BE2C (cell line): ENCODE measurements at regions not wholly inside any gene's neighbourhood (a gene's known extent, or its start where the extent isn't known, plus 50 kb on each side); places are given as distances from the start of the nearest gene placed in this dataset.
"Not testable (repeated sequence)": the region's sequence is repeated elsewhere in the genome, so short reads cannot be mapped to it uniquely, and the experiment has no call there.

Source experiments
- DNase-seq: peaks from one replicate; pipeline ENCODE4 v3.0.0-alpha.2; 2020
- H3K27me3 ChIP-seq: fragments of 250-450 bp; sonication (Bioruptor Pico); 2 replicates; pipeline ENCODE4 v1.5.1; 2020; ENCODE audit warnings: mild to moderate bottlenecking
- H3K36me3 ChIP-seq: fragments of 250-450 bp; sonication (Bioruptor Pico); 2 replicates; pipeline ENCODE4 v1.5.1; 2020; ENCODE audit warnings: mild to moderate bottlenecking
- H3K4me1 ChIP-seq: fragments of 250-450 bp; sonication (Bioruptor Pico); 2 replicates; pipeline ENCODE4 v1.5.1; 2020
- H3K4me3 ChIP-seq: 2 replicates; pipeline ENCODE4 v1.5.1; 2011; ENCODE audit warnings: low read depth, low read length
- H3K9me3 ChIP-seq: fragments of 250-450 bp; sonication (Bioruptor Pico); 2 replicates; pipeline ENCODE4 v1.5.1; 2020
- CTCF ChIP-seq: IDR thresholded peaks from 2 replicates; pipeline ENCODE4 v1.5.1; 2012; ENCODE audit warnings: mild to moderate bottlenecking, low read depth, low read length

GRCh38 chr3:4197670-4198069 lies 105.5 kb upstream of the SETMAR start:
- no peak overlapping the region for H3K4me3 ChIP-seq
- no peak for TF ChIP-seq CTCF
- H3K4me1 ChIP-seq, result no peaks in the 10 kb centered on the region
- no peaks in the 10 kb centered on the region for H3K9me3 ChIP-seq
- DNase-seq, result no peak
- H3K27me3 ChIP-seq, result no peaks in the 10 kb centered on the region
- no peaks in the 10 kb centered on the region for H3K36me3 ChIP-seq

- no peak for TF ChIP-seq CTCF
- Histone ChIP-seq H3K27me3 (no peaks in the 10 kb centered on the region), H3K4me3 (no peak overlapping the region), H3K4me1 (no peaks in the 10 kb centered on the region), H3K36me3 (no peaks in the 10 kb centered on the region), H3K9me3 (no peaks in the 10 kb centered on the region)
- no peak for DNase-seq
Measured at GRCh38 chr3:4198491-4198890, 104.7 kb upstream of the SETMAR start.

GRCh38 chr3:4204776-4205175 lies 98.4 kb upstream of the SETMAR start:
- not testable (repeated sequence) for H3K36me3 ChIP-seq, H3K4me1 ChIP-seq, H3K27me3 ChIP-seq, DNase-seq, H3K4me3 ChIP-seq, H3K9me3 ChIP-seq

GRCh38 chr3:4207672-4208071 lies 95.5 kb upstream of the SETMAR start:
- no peaks in the 10 kb centered on the region for H3K4me1 ChIP-seq
- no peak overlapping the region for H3K4me3 ChIP-seq
- no peaks in the 10 kb centered on the region for H3K36me3 ChIP-seq
- no peak for DNase-seq
- H3K27me3 ChIP-seq, result no peaks in the 10 kb centered on the region
- no peaks in the 10 kb centered on the region for H3K9me3 ChIP-seq
- no peak for TF ChIP-seq CTCF

GRCh38 chr3:4208556-4208955 lies 94.6 kb upstream of the SETMAR start:
- no peaks in the 10 kb centered on the region for H3K4me1 ChIP-seq
- H3K4me3 ChIP-seq, result no peak overlapping the region
- TF ChIP-seq CTCF, result no peak
- no peaks in the 10 kb centered on the region for H3K27me3 ChIP-seq
- H3K36me3 ChIP-seq, result no peaks in the 10 kb centered on the region
- no peaks in the 10 kb centered on the region for H3K9me3 ChIP-seq
- no peak for DNase-seq

GRCh38 chr3:4211610-4212009 lies 91.6 kb upstream of the SETMAR start:
- Histone ChIP-seq H3K4me1 (no peaks in the 10 kb centered on the region), H3K9me3 (no peaks in the 10 kb centered on the region), H3K4me3 (no peak overlapping the region), H3K27me3 (no peaks in the 10 kb centered on the region), H3K36me3 (no peaks in the 10 kb centered on the region)
- TF ChIP-seq CTCF, result no peak
- no peak for DNase-seq

- not testable (repeated sequence) for DNase-seq, H3K27me3 ChIP-seq, H3K4me3 ChIP-seq, H3K9me3 ChIP-seq, H3K4me1 ChIP-seq, H3K36me3 ChIP-seq
Measured at GRCh38 chr3:4213420-4213819, 89.7 kb upstream of the SETMAR start.

GRCh38 chr3:4216974-4217373 lies 86.2 kb upstream of the SETMAR start:
- H3K4me3 ChIP-seq, H3K27me3 ChIP-seq, H3K36me3 ChIP-seq, H3K4me1 ChIP-seq, DNase-seq, H3K9me3 ChIP-seq: not testable (repeated sequence)
